NCI-H1417 treated with DMSO at 0.1 percent for 48 hours (cell line): ENCODE measurements at regions not wholly inside any gene's neighbourhood (a gene's known extent, or its start where the extent isn't known, plus 50 kb on each side); places are given as distances from the start of the nearest gene placed in this dataset.
A peak's percentile ranks its signal among the peaks of the same experiment; 100 is the strongest.

ENCODE experiments used
- DNase-seq: peaks from one replicate; lab custom pipeline; 2025; lab: John Stamatoyannopoulos, UW

DNA sequence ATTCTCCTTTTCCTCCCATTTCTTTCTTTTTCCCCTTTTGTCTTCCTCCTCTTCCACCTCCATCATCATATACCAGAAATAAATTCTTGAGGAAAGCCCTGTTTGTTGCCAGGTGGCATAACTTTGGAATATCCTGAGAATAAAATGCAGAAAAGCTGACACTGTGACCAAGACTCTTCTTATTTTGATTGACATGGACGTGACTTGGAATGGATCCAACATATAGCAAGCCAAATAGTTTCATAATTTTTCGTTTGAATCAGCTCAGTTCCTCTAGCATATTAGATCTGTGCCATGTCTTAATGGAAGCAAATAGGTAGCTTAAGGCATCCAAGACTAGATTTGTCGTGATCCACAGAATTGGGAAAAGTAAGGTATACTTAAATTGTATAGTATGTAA, 354.7 kb upstream of the FIGN start:
- DNase-seq: no peak

- no peak for DNase-seq
These were observed 348.3 kb upstream of the FIGN start for GRCh38 chr2:164084066-164084465.

DNA sequence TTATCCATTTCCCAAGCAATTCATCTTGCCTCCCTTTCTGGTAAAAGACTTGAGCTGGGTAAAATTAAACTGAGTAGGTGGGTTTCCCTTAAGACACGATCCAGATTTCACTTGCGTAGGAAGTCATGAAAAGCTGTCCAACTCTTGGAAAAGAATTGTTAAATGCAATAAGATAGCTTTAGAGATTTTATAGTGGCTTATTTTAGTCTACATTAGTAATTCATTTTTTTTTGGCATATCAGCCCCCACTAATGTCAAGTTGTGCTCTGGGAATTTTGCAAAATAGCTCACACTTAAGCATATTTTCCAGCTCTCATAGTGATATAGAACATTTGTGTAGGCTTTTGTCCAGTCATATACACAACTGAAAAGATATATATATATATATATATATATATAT, 344.7 kb upstream of the FIGN start:
- no peak for DNase-seq

- no peak for DNase-seq
These were observed 343.4 kb upstream of the FIGN start for GRCh38 chr2:164079258-164079657.

GRCh38 chr2:164078421-164078820, 342.6 kb upstream of the FIGN start:
- DNase-seq: no peak

- no peak for DNase-seq
These were observed 337.6 kb upstream of the FIGN start for GRCh38 chr2:164073101-164074074.

DNA sequence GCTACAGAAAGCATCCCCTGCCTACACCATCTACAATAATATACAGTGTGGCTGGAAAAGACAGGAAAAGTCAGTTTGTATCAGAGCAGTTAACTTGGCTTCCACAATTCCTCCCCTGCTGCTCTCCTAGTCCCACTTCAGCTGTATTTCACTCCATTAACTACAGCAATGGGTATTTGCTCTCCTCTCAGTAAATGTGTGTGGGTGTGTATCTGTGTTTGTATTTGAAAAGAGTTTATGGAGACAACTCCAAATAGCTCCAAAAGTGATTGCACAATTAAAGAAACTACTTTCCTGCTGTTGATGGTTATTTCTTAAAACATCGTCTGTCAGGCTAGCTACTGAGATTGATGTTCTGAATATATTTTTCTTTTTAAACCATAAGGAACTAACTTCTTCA, 333.7 kb upstream of the FIGN start:
- no peak for DNase-seq

- DNase-seq: no peak
These were observed 332.3 kb upstream of the FIGN start for GRCh38 chr2:164068063-164068462.

- DNase-seq: peak; percentile 60
These were observed 330.3 kb upstream of the FIGN start for GRCh38 chr2:164066095-164066494.

- DNase-seq: no peak
These were observed 329.2 kb upstream of the FIGN start for GRCh38 chr2:164065038-164065437.

- no peak for DNase-seq
These were observed 325.4 kb upstream of the FIGN start for GRCh38 chr2:164061129-164061746.

- DNase-seq: no peak
These were observed 324.2 kb upstream of the FIGN start for GRCh38 chr2:164060031-164060430.

GRCh38 chr2:164055623-164056022, 319.8 kb upstream of the FIGN start:
- no peak for DNase-seq

- DNase-seq: no peak
These were observed 318.8 kb upstream of the FIGN start for GRCh38 chr2:164054651-164055050.

- DNase-seq: no peak
These were observed 317.2 kb upstream of the FIGN start for GRCh38 chr2:164053021-164053420.

- no peak for DNase-seq
These were observed 316.2 kb upstream of the FIGN start for GRCh38 chr2:164052006-164052405.

GRCh38 chr2:164048729-164049128, 312.9 kb upstream of the FIGN start:
- no peak for DNase-seq

GRCh38 chr2:164046040-164046439, 310.2 kb upstream of the FIGN start:
- no peak for DNase-seq

- no peak for DNase-seq
These were observed 308.8 kb upstream of the FIGN start for GRCh38 chr2:164044622-164045021.

DNA sequence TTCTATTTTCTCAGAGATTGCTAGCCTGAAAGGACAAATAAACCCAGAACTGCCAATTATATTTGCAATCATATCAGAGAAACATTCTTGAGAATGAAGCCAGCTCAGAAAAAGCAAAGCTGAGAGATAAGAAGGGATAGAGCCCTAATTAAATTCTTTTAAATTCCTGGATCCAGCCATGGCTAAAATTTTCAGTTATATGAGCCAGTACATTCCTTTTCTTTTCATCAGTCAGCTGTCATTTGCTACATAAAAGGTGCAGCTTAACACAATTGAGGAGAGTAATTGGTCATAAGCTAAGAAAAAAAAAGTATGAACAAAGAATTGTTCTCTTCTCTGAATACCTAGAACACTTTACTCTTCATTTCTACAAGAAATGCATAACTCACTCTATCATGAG, 303.5 kb upstream of the FIGN start:
- no peak for DNase-seq

GRCh38 chr2:164032995-164033394, 297.2 kb upstream of the FIGN start:
- DNase-seq: no peak

DNA sequence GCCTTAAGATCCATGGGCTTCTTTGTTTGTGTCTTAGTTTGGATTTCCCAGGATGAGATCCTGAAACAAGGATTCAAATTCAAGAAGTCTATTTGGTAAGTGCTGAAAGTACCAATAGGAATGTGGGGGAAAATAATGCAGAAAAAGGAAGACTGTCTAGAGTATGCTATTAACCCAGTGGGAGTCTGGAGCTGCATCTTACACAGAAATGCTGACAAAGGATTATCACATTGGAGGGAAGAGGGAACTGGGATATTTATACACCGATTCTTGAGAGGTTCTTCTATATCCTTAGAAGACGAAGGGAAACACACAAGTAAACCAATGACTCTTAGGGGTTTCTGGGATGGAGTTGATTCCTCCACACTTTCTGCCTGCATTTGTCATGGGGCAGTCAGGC, 294.8 kb upstream of the FIGN start:
- no peak for DNase-seq

DNA sequence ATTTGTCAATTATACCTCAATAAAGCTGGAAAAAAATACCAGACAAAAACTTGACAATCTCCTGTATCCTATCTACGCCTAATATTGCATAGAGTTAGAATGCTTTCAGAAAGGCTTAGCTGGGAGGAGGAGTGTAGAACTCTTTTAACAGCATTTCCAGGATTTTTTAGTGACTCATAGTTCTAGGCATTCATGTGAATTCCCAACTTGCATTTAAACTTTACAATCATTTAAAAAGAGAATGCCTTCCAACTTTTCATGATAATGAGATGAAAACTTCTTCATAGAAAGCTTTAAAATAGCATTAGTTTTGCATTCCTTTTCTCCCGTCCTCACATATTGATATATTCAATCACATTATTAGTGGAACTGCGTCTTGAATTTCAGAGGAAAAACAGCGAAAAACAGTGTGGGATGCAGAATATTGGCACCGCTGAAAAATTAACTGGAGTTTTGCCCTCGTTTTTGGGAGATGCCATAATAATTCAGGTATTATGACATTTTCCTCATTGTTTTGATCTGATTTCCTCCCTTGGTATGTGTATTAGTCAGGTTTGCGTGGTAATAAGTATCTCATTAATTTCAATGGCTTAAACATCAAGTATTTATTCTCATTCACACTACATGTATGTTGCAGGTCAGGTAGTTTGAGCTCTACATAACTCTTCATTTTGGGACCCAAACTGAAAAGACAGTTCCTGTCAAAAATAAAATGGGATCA, 293.2 kb upstream of the FIGN start:
- DNase-seq: no peak
